Erythroblast (primary cell): ENCODE measurements at regions not wholly inside any gene's neighbourhood (a gene's known extent, or its start where the extent isn't known, plus 50 kb on each side); places are given as distances from the start of the nearest gene placed in this dataset.

Experiments
- DNase-seq, 2 experiments: peaks; one replicate each; lab custom pipeline; 2025; lab: John Stamatoyannopoulos, UW
- GATA1 ChIP-seq: IDR thresholded peaks from 2 replicates; pipeline ENCODE4 v1.6.1; 2011; ENCODE audit warnings: low read depth, mild to moderate bottlenecking, control low read depth, low read length, moderate library complexity
- POLR2A ChIP-seq: IDR thresholded peaks from 2 replicates; pipeline ENCODE4 v1.6.1; 2011; ENCODE audit warnings: mild to moderate bottlenecking, low read length

DNA sequence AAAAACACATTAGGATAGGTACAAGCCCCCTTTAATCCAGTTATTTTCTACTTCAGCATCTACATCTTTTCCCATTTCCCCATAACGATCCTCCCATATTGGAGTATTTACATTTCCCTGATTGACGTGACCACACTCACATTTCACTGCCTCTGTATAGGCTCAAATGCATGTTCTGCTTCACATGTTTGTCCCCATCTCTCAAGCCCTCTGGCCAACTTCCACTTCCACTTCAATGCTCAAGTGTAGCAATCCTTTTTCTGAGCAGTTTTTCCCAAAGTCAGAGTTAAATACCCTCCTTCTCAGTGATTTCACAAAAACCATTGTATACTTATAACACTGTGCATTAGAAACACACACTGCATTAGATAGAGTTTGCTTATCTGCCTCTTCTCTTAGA is 61.8 kb upstream of the TTLL7 start:
- DNase-seq: no peak
- no peak for TF ChIP-seq GATA1

- DNase-seq: no peak
- TF ChIP-seq GATA1 (no peak), POLR2A (no peak)
Measured at GRCh38 chr1:84048820-84049219, 49.9 kb upstream of the TTLL7 start.
